ENCODE measurements at regions not wholly inside any gene's neighbourhood (a gene's known extent, or its start where the extent isn't known, plus 50 kb on each side); places are given as distances from the start of the nearest gene placed in this dataset.

- Histone ChIP-seq H4K20me1 (ENCODE audit: insufficient read depth, low read length) (no peaks in the 10 kb centered on the region), H3K4me1 (ENCODE audit: low read length) (no peaks in the 10 kb centered on the region), H3K36me3 (replicated peaks; ENCODE audit: low read depth, low read length) (no peaks in the 10 kb centered on the region), H3K27ac (ENCODE audit: low read length) (no peak overlapping the region), H3K9ac (ENCODE audit: low read length) (no peak overlapping the region), H3K27me3 (ENCODE audit: low read depth, low read length) (no peaks in the 10 kb centered on the region), H3K9me3 (ENCODE audit: insufficient read depth, low read length) (no peaks in the 10 kb centered on the region), H3K4me3 (ENCODE audit: low read length) (no peak overlapping the region), H2AFZ (ENCODE audit: low read depth, low read length) (no peak overlapping the region), H3K4me2 (ENCODE audit: low read length) (no peak overlapping the region), H3K79me2 (ENCODE audit: low read length) (no peaks in the 10 kb centered on the region)
- TF ChIP-seq EZH2phosphoT487 (IDR thresholded peaks at IDR 0.05; ENCODE audit: low read depth) (no peak), CTCF (IDR thresholded peaks at IDR 0.05; ENCODE audit: low read depth, low read length) (no peak)
These were observed 530.5 kb downstream of the ACTR3B start for GRCh38 chr7:153290066-153290465.

DNA sequence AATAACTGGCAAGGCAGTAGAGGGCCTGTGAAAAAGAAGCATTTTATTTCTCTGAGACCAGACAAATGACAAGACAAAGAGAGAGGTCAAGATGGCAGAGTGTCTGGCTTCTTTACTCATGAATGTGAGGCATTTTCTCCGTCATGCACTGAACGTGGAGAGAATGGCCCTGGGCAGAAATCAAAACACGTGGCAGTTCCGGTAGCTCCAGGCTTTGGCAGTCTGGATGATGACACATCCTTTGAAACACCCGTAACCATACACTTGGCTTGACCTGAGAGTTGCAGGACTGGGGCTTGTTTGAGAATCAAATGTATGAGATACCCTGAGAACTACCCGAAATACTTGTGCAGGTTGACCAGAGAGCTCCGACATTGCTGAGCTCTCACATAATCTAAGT, 537.6 kb downstream of the ACTR3B start:
- TF ChIP-seq CTCF (IDR thresholded peaks at IDR 0.05; ENCODE audit: low read depth, low read length), result no peak
- Histone ChIP-seq H4K20me1 (ENCODE audit: insufficient read depth, low read length) (no peaks in the 10 kb centered on the region), H3K9me3 (ENCODE audit: insufficient read depth, low read length) (no peaks in the 10 kb centered on the region), H3K27me3 (ENCODE audit: low read depth, low read length) (no peaks in the 10 kb centered on the region), H2AFZ (ENCODE audit: low read depth, low read length) (no peak overlapping the region), H3K9ac (ENCODE audit: low read length) (no peak overlapping the region), H3K4me3 (ENCODE audit: low read length) (no peak overlapping the region), H3K4me2 (ENCODE audit: low read length) (no peak overlapping the region), H3K4me1 (ENCODE audit: low read length) (no peaks in the 10 kb centered on the region), H3K36me3 (replicated peaks; ENCODE audit: low read depth, low read length) (no peaks in the 10 kb centered on the region), H3K27ac (ENCODE audit: low read length) (no peak overlapping the region), H3K79me2 (ENCODE audit: low read length) (no peaks in the 10 kb centered on the region)

DNA sequence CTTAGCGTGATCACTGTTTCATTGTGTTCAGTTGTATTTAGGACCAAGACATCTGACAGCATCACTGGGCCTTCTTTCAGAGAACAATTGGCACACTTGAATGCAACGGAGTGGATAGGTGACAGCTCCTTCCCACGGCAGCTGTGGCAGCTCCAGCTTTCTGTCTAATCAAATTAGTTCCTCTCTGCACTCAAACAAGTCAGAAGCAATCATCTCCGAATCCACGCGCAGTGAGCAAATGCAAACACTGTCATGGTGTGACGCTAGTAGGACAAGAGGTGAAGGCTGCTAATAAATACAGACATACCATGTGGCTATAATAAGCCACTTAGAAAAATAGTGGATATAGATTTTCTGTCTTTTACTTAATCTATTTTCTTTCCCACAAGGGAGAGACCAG, 542.4 kb downstream of the ACTR3B start:
- Histone ChIP-seq H3K4me3 (ENCODE audit: low read length) (no peak overlapping the region), H3K79me2 (ENCODE audit: low read length) (no peaks in the 10 kb centered on the region), H3K36me3 (replicated peaks; ENCODE audit: low read depth, low read length) (no peaks in the 10 kb centered on the region), H3K9ac (ENCODE audit: low read length) (no peak overlapping the region), H2AFZ (ENCODE audit: low read depth, low read length) (no peak overlapping the region), H3K27me3 (ENCODE audit: low read depth, low read length) (no peaks in the 10 kb centered on the region), H3K4me2 (ENCODE audit: low read length) (no peak overlapping the region), H3K9me3 (ENCODE audit: insufficient read depth, low read length) (no peaks in the 10 kb centered on the region), H4K20me1 (ENCODE audit: insufficient read depth, low read length) (no peaks in the 10 kb centered on the region), H3K27ac (ENCODE audit: low read length) (no peak overlapping the region), H3K4me1 (ENCODE audit: low read length) (no peaks in the 10 kb centered on the region)
- TF ChIP-seq EZH2phosphoT487 (IDR thresholded peaks at IDR 0.05; ENCODE audit: low read depth), result no peak
- TF ChIP-seq CTCF (IDR thresholded peaks at IDR 0.05; ENCODE audit: low read depth, low read length), result no peak

DNA sequence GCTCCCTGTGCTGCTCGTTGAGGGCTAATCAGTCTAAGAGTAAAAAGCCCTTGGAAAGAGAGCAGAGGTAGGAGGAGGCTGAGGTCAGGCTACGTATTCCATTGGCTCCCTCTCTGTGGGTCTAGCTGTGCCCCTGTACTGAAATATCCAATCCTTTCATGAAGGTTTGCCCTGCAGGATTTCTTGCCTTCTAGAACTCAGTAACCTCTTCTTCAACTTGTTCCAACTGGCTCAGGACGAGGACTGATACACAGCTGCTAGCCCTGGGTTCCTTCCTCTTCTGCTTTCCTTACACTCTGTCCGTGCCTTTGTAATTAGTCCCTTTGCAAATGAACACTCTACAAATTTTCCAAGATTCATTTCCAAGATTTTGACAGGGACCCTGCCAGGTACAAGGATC, 560.5 kb downstream of the ACTR3B start:
- no peaks in the 10 kb centered on the region for H3K36me3 ChIP-seq (replicated peaks; ENCODE audit: low read depth, low read length)
- no peaks in the 10 kb centered on the region for H3K79me2 ChIP-seq (ENCODE audit: low read length)
- H3K4me2 ChIP-seq (ENCODE audit: low read length), result no peak overlapping the region
- H3K4me3 ChIP-seq (ENCODE audit: low read length), result no peak overlapping the region
- H3K27ac ChIP-seq (ENCODE audit: low read length), result no peak overlapping the region
- no peaks in the 10 kb centered on the region for H3K4me1 ChIP-seq (ENCODE audit: low read length)
- H4K20me1 ChIP-seq (ENCODE audit: insufficient read depth, low read length), result no peaks in the 10 kb centered on the region
- no peak for TF ChIP-seq EZH2phosphoT487 (IDR thresholded peaks at IDR 0.05; ENCODE audit: low read depth)
- no peak for TF ChIP-seq CTCF (IDR thresholded peaks at IDR 0.05; ENCODE audit: low read depth, low read length)
- H3K27me3 ChIP-seq (ENCODE audit: low read depth, low read length), result no peaks in the 10 kb centered on the region
- no peak overlapping the region for H2AFZ ChIP-seq (ENCODE audit: low read depth, low read length)
- H3K9ac ChIP-seq (ENCODE audit: low read length), result no peak overlapping the region
- no peaks in the 10 kb centered on the region for H3K9me3 ChIP-seq (ENCODE audit: insufficient read depth, low read length)
